NB4 (cell line): ENCODE measurements at regions not wholly inside any gene's neighbourhood (a gene's known extent, or its start where the extent isn't known, plus 50 kb on each side); places are given as distances from the start of the nearest gene placed in this dataset.
"Not testable (repeated sequence)": the region's sequence is repeated elsewhere in the genome, so short reads cannot be mapped to it uniquely, and the experiment has no call there.

ENCODE experiments used
- MYC ChIP-seq: IDR thresholded peaks from 2 replicates; pipeline ENCODE4 v1.6.1; 2011; ENCODE audit warnings: low read depth, low read length
- POLR2A ChIP-seq: IDR thresholded peaks from 2 replicates; pipeline ENCODE4 v1.6.1; 2011; ENCODE audit warnings: mild to moderate bottlenecking; ENCODE audit not compliant: insufficient read length; ENCODE audit errors: extremely low read depth
- TF ChIP-seq, protein P1 (sequence below): IDR thresholded peaks from one replicate; pipeline ENCODE4 v1.5.1; 2012; ENCODE audit warnings: low read depth, low read length
- TF ChIP-seq, protein P2 (sequence below): IDR thresholded peaks from 2 replicates; pipeline ENCODE4 v1.6.1; 2011; ENCODE audit warnings: low read depth, low read length

DNA sequence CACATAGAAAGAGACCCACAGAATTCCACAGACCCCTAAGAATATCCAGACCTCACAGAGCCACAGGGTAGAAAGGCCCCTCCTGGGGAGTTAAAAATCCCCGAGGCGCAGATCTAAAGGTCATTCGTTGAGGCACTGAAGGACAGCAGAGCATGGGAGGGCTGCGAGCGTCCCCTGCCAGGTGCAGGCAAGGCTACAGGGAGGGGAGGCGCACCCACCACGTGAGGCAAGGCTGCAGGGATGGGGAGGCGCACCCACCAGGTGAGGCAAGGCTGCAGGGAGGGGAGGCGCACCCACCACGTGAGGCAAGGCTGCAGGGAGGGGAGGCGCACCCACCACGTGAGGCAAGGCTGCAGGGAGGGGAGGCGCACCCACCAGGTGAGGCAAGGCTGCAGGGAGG, 785.6 kb upstream of the FRG1 start:
- not testable (repeated sequence) for TF ChIP-seq POLR2A, MYC
- TF ChIP-seq, protein P1, sequence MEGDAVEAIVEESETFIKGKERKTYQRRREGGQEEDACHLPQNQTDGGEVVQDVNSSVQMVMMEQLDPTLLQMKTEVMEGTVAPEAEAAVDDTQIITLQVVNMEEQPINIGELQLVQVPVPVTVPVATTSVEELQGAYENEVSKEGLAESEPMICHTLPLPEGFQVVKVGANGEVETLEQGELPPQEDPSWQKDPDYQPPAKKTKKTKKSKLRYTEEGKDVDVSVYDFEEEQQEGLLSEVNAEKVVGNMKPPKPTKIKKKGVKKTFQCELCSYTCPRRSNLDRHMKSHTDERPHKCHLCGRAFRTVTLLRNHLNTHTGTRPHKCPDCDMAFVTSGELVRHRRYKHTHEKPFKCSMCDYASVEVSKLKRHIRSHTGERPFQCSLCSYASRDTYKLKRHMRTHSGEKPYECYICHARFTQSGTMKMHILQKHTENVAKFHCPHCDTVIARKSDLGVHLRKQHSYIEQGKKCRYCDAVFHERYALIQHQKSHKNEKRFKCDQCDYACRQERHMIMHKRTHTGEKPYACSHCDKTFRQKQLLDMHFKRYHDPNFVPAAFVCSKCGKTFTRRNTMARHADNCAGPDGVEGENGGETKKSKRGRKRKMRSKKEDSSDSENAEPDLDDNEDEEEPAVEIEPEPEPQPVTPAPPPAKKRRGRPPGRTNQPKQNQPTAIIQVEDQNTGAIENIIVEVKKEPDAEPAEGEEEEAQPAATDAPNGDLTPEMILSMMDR: not testable (repeated sequence)
- TF ChIP-seq, protein P2, sequence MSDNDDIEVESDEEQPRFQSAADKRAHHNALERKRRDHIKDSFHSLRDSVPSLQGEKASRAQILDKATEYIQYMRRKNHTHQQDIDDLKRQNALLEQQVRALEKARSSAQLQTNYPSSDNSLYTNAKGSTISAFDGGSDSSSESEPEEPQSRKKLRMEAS: not testable (repeated sequence)
